Endothelial cell of umbilical vein (primary cell): ENCODE measurements at regions not wholly inside any gene's neighbourhood (a gene's known extent, or its start where the extent isn't known, plus 50 kb on each side); places are given as distances from the start of the nearest gene placed in this dataset.

Experiments
- BruUV-seq: library from RNA; stranded (reverse); fragments of 400-500 nt; replicated peaks from 2 replicates; lab custom pipeline; 2021; lab: Mats Ljungman, UMichigan
- CTCF ChIA-PET: fragments of 300-600, 350-600 bp; sonication (Branson Sonifier 250); formaldehyde crosslinking; loops from one replicate; lab custom pipeline; 2021; ENCODE audit warnings: antibody characterized with exemption, inconsistent platforms; lab: Charles Lee
- POLR2A ChIA-PET: fragments of 300-600, 350-600 bp; sonication (Branson Sonifier 250); formaldehyde crosslinking; loops from one replicate; lab custom pipeline; 2021; ENCODE audit warnings: antibody characterized with exemption, inconsistent platforms; lab: Charles Lee
- DNase-seq: peaks from one replicate; pipeline ENCODE4 v3.0.0-alpha.2; 2011; ENCODE audit warnings: low read depth, low spot score
- FAIRE-seq: peaks from 2 replicates; lab custom pipeline; 2011; peaks lifted over from hg19 to GRCh38; lab: Jason Lieb, UNC
- H2AFZ ChIP-seq: 2 replicates; pipeline ENCODE4 v1.6.0; 2012; ENCODE audit warnings: low read depth, low read length, control low read depth, inconsistent platforms
- H3K27ac ChIP-seq: 2 replicates; pipeline ENCODE4 v1.5.1; 2011; ENCODE audit warnings: low read depth, mild to moderate bottlenecking, control low read depth, low read length, moderate library complexity; ENCODE audit not compliant: insufficient read depth
- H3K27me3 ChIP-seq, 2 experiments: 2 replicates each; pipeline versions ENCODE4 v1.6.0 to v1.6.1; 2011; ENCODE audit warnings: low read length in 2 of 2, mixed read lengths in 1 of 2; ENCODE audit not compliant: control insufficient read depth in 2 of 2, insufficient read depth in 2 of 2
- H3K36me3 ChIP-seq, 2 experiments: 2 replicates in 1 of 2; 3 replicates in 1 of 2; pipeline ENCODE4 v1.5.1; 2011; ENCODE audit warnings: low read length in 2 of 2, mild to moderate bottlenecking in 1 of 2, moderate library complexity in 1 of 2; ENCODE audit not compliant: control insufficient read depth in 2 of 2, insufficient read depth in 2 of 2; ENCODE audit errors: extremely low read depth in 1 of 2
- H3K4me1 ChIP-seq: 3 replicates; pipeline ENCODE4 v1.5.1; 2011; ENCODE audit warnings: mild to moderate bottlenecking, low read length; ENCODE audit not compliant: control insufficient read depth, insufficient read depth; ENCODE audit errors: extremely low read depth
- H3K4me2 ChIP-seq: 2 replicates; pipeline ENCODE4 v1.6.1; 2011; ENCODE audit warnings: low read length, control low read depth, mixed read lengths; ENCODE audit not compliant: insufficient read depth
- H3K4me3 ChIP-seq, 3 experiments: fragments of 200-600 bp in 1 of 3; sonication (generic), shearing (Covaris generic) in 1 of 3; replicated peaks in 1 of 3; 2 replicates each; pipeline ENCODE4 v1.5.1; 2011 to 2016; ENCODE audit warnings: control low read depth in 3 of 3, low read length in 3 of 3, mild to moderate bottlenecking in 2 of 3, inconsistent platforms in 1 of 3, low read depth in 1 of 3, moderate library complexity in 1 of 3; ENCODE audit not compliant: insufficient read depth in 1 of 3
- H3K79me2 ChIP-seq: 2 replicates; pipeline ENCODE4 v1.6.0; 2012; ENCODE audit warnings: low read length, inconsistent platforms; ENCODE audit not compliant: control insufficient read depth, insufficient read depth
- H3K9ac ChIP-seq: replicated peaks from 2 replicates; pipeline ENCODE3; 2011; ENCODE audit warnings: low read length, control low read depth; ENCODE audit not compliant: insufficient read depth; ENCODE audit errors: extremely low read depth
- H3K9me1 ChIP-seq: replicated peaks from 3 replicates; pipeline ENCODE4 v1.6.0; 2011; ENCODE audit warnings: mild to moderate bottlenecking, low read length; ENCODE audit not compliant: control insufficient read depth, insufficient read depth; ENCODE audit errors: extremely low read depth
- H3K9me3 ChIP-seq: replicated peaks from 2 replicates; pipeline ENCODE4 v1.5.1; 2012; ENCODE audit warnings: low read length, inconsistent platforms; ENCODE audit not compliant: control insufficient read depth, insufficient read depth
- H4K20me1 ChIP-seq: replicated peaks from 2 replicates; pipeline ENCODE3; 2011; ENCODE audit warnings: mild to moderate bottlenecking, low read length; ENCODE audit not compliant: control insufficient read depth, insufficient read depth; ENCODE audit errors: extremely low read depth
- CTCF ChIP-seq, 2 donors: IDR thresholded peaks; 1 replicate in 1 of 2; 2 replicates in 1 of 2; pipeline ENCODE4 v1.5.1; 2011; ENCODE audit warnings: low read length in 2 of 2, mild to moderate bottlenecking in 2 of 2, moderate library complexity in 2 of 2, control low read depth in 1 of 2, inconsistent platforms in 1 of 2, low read depth in 1 of 2; ENCODE audit not compliant: insufficient read depth in 1 of 2; ENCODE audit errors: extremely low read depth in 1 of 2
- JUN ChIP-seq: IDR thresholded peaks from 2 replicates; pipeline ENCODE4 v1.6.1; 2011; ENCODE audit warnings: borderline replicate concordance, low read depth; ENCODE audit not compliant: insufficient read length, insufficient read depth
- dilution Hi-C: fragments of 300-500 bp; cut with MboI; formaldehyde crosslinking; loops from one replicate; pipeline ENCODE4 v1.15.0; 2019; ENCODE audit warnings: low sequenced_read_pairs; ENCODE audit not compliant: extremely low pct_ligation_motif_present
- intact Hi-C: fragments of 100-400 bp; cut with micrococcal nuclease; formaldehyde crosslinking; loops from one replicate; pipeline ENCODE4 v1.10.0; 2022

- H3K9me1 ChIP-seq, result no peaks in the 10 kb centered on the region
- H2AFZ ChIP-seq, result no peak overlapping the region
- ChIA-PET POLR2A (no interaction called here), CTCF (interaction anchor here (1.2 to 1.5 kb wide), 2 partner anchors 13 to 50 kb away, joined by 3 to 6 read pairs; no protein-coding TSS in a partner anchor)
- dilution Hi-C loops, result no loop called here
- no peak overlapping the region for H3K27ac ChIP-seq
- no peaks in the 10 kb centered on the region for H3K9me3 ChIP-seq
- FAIRE-seq (no peak), DNase-seq (no peak)
- H3K79me2 ChIP-seq, result no peaks in the 10 kb centered on the region
- no peaks in the 10 kb centered on the region for H3K36me3 ChIP-seq
- BruUV-seq, result no TSS peak
- no peak overlapping the region for H3K9ac ChIP-seq
- H3K4me3 ChIP-seq, result no peak overlapping the region
- H3K4me2 ChIP-seq, result no peak overlapping the region
- no peaks in the 10 kb centered on the region for H4K20me1 ChIP-seq
- intact Hi-C loops, result no loop called here
- no peaks in the 10 kb centered on the region for H3K4me1 ChIP-seq
- no peaks in the 10 kb centered on the region for H3K27me3 ChIP-seq
- TF ChIP-seq CTCF (IDR thresholded peaks at IDR 0.05; ENCODE audit: extremely low read depth in 1 of 2, insufficient read depth in 1 of 2, low read depth in 1 of 2, low read length in 2 of 2), result no peak
- TF ChIP-seq JUN, result no peak
Observed at GRCh38 chr12:82635263-82635662, 51.4 kb upstream of the TMTC2 start.
